Putamen (tissue), 1 donor: ENCODE measurements at regions not wholly inside any gene's neighbourhood (a gene's known extent, or its start where the extent isn't known, plus 50 kb on each side); places are given as distances from the start of the nearest gene placed in this dataset.
"Not testable (repeated sequence)": the region's sequence is repeated elsewhere in the genome, so short reads cannot be mapped to it uniquely, and the experiment has no call there.

ENCODE experiments used
- DNase-seq: peaks from one replicate; pipeline ENCODE4 v3.0.0-alpha.2; 2016; ENCODE audit warnings: low spot score

DNA sequence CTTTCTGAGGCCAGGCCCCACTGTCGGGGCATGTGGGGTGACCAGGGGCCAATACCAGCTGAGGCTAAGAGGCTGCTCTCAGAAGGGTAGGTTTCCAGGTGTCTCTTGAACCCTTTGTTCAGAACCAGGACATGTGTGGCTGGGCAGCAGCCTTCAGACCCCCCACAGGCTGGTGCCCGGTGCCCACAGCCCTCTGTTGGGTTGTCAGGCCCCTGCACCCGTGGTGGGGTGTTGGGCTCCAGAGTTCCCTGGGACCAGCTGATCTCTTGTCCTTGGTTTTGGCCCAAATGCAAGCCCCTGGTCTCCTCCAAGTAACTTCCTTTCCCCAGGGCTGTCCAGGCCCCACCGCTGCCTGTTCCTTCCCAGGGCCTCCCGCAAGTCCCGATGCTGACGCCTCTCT, 226.0 kb downstream of the TMEM121 start:
- DNase-seq, result not testable (repeated sequence)

DNA sequence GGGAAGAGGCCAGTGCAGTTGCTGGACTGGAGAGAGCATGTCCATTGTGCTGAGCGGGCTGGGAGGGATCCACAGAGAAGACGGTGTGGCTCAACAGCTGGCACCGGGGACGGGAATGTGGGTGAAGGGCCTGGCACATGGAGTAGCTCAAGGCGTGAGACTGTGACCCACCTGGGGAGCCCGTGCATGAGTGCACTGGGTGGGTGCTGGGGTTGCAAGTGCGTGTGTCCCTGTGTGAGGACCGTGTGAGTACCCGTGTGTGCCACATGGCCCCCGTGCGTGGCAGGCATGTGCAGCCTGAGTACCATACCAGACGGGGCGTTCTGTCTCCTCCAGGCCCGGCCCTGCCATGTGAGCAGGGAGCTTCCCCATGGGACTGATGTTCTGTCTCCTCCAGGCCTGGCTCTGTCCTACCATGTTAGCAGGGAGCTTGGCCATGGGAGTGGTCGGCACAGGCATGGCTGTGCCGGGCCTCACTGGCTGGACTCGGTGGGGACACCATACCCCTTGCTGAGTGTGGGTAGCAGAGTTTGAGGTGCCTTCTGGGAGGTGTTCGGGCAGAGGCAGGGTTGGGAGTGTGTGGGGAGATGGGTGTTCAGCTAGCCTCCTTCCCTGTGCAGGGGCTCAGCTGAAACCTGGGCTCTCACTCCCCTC, 234.4 kb downstream of the TMEM121 start:
- DNase-seq, result no peak

DNA sequence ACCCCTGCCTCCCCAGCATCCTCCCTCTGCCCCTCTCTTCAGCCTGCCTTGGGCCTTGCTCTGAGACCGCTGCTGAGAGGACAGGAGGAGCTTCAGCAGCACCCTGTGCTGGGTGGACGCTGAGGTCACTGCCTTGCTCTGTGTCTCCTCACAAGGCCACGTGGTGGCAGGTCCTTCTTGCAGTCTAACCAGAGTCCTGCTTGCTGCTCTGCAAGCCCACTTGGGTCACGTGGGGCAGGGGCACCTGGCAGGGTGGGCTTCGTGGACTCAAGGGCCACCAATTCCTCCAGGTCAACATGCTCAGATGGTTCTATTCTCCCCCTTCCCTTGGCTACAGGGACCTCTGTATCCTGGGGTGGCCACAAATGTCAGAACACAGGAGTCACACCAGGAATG, 235.0 kb downstream of the TMEM121 start:
- DNase-seq, result not testable (repeated sequence)

DNA sequence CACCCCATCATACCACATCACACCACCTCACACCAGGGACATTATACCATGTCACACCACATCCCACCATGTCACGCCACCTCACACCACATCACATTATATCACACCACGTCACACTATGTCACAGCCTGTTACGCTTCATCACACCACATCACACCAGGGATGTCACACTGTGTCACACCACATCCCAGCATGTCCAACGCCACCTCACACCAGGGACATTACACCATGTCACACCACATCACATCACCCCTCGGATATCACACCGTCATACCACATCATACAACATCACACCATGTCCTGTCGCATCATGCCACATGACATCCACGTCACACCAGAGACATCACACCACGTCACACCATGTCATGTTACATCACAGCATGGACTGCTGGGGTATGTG, 235.5 kb downstream of the TMEM121 start:
- DNase-seq, result no peak

DNA sequence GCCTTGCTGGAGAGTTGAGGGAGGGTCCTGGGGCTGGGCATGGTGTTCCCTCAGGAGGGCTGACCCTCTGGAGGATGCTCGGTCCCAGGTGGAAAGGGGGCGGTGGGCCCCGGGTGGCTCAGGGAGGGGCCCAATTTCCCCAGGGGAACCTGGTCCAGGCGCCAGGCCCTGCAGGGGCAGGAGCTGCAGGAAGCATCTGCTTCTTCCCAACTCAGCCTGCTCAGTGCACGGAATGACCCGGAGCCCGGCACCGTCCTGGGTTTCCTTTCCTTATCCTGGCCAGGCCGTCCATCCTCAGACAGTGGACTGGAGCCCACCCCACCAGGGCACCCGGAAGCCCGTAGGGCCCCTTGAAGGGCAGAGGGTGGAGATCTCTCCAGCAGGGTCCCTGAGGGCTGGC, 235.9 kb downstream of the TMEM121 start:
- not testable (repeated sequence) for DNase-seq

DNA sequence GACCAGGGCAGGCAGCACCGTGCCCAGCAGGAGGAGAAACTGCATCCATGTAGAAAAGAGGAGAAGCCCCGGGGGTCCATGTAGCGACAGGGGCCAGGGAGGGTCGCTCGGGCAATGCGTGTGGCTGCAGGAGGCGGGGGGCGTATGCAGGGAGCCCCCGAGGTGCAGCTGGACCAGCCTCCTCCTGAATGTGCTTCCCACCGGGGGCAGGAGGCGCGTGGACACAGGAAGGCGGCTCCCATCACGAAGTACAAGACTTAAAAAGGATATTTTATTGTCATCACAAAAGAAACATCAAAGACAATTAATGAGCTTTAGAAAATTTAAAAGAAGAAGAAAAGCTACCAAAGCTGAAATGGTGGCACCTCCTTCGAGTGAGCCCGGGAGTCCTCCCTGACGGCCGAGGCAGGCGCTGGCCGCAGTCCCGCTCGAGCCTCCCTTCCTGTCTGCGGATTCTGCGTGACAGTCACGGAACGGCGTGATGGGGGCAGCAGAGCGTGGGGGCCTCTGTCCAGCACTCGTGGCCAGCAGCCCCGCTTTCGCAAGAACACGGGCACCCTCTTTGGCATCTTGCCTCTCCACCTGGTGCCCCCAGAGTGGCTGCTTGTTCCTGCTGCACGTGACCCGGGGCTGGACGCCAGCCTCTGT, 238.0 kb downstream of the TMEM121 start:
- DNase-seq, result not testable (repeated sequence)

DNA sequence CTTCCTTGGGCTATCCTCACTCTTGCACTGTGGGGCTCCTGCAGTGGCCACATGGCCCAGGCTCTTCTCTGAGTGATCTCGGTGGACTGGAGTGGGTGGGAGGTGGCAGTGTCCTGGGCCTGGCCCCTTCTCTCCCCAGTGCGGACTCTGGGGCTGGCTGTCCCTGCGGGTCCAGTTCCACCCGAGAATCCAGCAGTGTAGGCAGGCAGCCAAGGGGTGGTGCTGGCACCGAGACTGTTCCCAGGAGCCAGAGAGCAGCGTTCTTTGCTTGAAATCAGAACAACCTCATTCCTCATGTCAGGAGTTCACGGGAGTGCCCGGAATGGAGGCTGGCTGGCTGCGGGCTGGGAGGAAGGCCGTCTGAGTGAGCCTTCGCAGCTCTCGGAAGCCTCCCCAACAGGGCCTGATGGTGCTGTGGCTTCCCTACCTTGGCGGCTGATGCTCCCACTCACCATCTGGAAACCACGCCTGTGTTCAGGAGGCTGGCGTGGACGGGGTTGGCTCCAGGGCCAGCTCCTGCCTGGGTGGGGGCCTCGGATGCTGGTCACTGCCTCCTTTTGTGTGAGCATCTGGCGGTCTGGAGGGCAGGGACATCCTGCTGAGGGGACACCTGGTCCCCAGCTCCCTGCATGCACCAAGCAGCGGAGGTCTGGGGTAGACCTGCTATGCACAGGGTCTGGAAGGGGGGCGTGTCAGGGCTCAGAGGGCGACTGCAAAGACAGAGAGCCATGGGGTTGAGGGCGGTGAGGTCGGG, 238.9 kb downstream of the TMEM121 start:
- DNase-seq, result not testable (repeated sequence)

DNA sequence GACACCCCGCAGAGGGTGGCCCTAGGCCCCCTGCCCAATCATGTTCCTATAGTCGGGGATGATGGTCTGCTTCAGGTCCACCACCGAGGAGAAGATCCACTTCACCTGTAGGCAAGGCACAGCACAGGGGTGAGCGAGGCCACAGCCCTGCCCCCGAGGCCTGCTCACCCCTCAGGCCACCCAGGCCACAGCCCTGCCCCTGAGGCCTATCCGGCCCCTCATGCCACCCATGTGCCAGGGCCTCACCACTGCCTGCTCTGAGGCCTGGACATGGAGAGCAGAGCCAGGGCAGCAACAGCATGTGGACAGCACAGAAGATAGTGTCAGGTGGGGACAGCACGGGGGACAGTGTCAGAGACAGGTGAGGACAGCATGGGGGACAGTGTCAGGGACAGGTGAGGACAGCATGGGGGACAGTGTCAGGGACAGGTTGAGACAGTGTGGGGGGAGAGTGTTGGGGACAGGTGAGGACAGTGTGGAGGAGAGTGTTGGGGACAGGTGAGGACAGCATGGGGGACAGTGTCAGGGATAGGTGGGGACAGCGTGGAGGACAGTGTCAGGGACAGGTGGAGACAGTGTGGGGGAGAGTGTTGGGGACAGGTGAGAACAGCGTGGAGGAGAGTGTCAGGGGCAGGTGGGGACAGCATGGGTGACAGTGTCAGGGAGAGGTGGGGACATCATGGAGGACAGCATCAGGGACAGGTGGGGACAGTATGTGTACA, 239.7 kb downstream of the TMEM121 start:
- DNase-seq, result no peak

DNA sequence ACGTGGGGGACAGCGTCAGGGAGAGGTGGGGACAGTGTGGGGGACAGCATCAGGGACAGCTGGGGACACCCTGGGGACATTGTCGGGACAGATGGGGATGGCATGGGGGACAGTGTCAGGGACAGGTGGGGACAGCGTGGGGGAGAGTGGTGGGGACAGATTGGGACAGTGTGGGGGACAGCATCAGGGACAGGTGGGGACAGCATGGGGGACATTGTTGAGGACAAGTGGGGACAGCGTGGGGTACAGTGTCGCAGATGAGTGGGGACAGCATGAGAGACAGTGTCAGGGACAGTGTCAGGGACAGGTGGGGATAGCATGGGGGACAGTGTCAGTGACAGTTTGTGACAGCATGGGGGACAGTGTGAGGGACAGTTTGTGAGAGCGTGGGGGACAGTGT, 240.9 kb downstream of the TMEM121 start:
- DNase-seq, result no peak

DNA sequence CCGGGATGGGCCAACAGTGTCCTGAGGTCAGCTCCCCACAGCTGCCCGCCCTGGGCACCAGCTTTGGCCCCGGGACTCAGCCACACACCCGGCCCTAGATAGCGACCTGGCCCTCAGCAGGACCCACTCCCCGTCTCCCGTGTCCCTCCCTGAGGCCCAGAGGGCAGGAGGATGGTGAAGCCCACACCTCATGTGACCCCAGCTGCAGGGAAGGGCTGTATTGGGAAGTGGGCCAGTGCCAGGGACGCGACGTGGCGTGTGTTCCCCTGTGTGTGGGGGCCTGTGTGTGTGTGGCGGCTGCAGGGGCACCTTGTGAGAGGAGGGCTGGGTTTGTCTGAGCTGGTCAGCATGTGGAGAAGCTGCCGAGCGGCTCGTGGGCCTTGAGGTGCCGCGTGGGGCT, 241.7 kb downstream of the TMEM121 start:
- not testable (repeated sequence) for DNase-seq

DNA sequence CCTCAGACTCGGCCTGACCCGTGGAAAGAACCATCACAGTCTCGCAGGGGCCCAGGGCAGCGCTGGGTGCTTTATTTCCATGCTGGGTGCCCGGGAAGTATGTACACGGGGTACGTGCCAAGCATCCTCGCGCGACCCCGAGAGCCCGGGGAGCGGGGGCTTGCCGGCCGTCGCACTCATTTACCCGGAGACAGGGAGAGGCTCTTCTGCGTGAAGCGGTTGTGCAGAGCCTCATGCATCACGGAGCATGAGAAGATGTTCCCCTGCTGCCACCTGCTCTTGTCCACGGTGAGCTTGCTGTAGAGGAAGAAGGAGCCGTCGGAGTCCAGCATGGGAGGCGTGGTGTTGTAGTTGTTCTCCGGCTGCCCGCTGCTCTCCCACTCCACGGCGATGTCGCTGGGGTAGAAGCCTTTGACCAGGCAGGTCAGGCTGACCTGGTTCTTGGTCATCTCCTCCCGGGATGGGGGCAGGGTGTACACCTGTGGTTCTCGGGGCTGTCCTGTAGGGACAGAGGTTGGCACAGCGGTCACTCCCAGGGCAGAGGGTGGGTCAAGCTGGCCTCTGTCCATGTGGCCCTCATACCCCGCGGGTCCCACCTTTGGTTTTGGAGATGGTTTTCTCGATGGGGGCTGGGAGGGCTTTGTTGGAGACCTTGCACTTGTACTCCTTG, 242.8 kb downstream of the TMEM121 start:
- DNase-seq, result not testable (repeated sequence)

DNA sequence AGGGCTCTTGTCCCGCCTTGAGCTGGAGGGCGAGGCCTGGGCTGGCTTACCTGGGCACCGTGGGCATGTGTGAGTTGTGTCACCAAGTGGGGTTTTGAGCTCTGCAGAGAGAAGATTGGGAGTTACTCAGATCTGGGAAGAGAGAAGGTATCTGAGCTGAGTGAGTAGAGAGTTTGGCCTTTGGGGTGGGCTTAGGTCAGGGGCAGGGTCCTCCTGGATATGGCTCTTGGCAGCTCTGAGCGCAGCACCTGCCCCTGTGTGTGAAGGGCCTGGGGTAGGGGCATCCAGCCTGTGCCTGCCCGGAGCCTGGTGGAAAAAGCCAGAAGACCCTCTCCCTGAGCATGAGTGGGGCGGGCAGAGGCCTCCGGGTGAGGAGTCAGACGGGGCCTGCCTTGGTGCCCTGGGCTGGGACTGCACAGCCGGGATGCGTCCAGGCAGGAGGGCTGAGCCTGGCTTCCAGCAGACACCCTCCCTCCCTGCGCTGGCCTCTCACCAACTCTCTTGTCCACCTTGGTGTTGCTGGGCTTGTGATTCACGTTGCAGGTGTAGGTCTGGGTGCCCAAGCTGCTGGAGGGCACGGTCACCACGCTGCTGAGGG, 244.3 kb downstream of the TMEM121 start:
- not testable (repeated sequence) for DNase-seq

DNA sequence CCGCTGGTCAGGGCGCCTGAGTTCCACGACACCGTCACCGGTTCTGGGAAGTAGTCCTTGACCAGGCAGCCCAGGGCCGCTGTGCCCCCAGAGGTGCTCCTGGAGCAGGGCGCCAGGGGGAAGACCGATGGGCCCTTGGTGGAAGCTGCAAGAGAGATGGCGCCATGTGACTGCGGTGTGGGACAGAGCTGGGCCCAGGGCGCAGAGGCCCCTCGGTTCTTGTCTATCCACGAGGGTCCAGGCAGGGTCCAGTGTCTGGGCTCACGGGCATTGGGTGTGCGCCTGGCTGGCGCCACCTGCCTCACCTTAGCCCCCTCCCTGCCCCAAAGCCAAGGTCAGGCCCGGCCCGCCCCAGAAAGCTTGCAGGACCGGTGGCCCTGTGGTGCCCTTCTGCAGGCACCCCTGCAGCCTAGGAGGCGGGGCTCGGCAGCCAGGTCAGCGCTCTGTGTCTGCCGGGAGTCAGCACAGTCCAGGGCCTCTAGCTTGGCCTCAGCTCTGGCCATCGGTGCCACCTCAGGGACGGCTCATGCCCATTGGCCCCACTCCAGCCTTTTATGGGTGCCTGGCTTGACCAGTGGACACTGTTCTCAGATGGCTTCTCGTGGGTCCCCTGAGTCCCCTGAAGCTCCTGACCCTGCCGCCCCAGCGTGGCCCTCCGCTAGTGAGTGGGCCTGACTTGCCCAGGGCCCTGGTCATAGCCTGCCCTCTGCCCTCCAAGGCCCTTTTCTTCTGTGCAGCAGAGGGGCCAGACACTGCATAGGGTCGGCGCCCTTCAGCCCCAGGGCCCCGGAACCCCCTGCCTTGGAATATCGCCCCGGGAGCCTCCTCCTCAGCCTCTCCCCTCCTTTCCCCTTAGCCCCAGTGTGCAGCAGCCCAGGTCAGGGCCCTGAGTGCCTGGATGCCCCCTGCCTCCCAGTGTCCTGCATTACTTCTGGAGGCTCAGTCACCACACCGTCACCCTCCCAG, 245.2 kb downstream of the TMEM121 start:
- not testable (repeated sequence) for DNase-seq

DNA sequence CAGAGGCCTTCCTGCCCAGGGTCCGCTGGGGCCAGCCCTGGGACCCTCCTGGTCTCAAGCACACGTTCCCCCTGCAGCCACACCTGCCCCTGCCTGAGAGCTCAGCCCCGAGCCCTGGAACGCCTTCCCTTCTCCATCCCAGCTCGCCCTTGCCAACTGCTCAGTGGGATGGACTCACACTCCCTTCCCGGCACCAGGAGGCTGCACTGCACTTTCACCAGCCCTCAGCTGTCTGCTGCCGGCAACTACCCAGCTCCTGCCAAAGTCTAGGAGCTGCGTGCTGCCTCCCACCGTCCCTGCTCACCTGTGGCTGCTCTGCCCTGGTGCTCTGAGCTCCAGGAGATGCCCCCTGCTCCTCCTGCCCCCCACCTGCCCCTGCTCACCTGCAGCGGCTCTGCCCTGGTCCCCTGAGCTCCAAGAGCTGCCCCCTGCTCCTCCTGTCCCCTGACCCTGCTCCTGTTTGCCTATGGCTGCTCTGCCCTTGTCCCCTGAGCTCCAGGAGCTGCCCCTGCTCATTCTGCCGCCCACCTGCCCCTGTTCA, 246.4 kb downstream of the TMEM121 start:
- not testable (repeated sequence) for DNase-seq

DNA sequence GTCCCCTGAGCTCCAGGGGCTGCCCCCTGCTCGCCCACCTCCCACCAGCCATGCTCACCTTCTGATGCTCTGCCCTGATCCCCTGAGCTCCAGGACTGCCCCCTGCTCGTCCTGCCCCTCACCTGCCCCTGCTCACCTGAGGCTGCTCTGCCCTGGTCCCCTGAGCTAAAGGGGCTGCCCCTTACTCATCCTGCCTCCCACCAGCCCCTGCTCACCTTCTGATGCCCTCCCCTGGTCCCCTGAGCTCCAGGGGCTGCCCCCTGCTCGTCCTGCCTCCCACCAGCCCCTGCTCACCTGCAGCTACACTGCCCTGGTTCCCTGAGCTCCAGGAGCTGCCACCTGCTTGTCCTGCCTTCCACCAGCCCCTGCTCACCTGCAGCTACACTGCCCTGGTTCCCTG, 247.2 kb downstream of the TMEM121 start:
- DNase-seq, result no peak

DNA sequence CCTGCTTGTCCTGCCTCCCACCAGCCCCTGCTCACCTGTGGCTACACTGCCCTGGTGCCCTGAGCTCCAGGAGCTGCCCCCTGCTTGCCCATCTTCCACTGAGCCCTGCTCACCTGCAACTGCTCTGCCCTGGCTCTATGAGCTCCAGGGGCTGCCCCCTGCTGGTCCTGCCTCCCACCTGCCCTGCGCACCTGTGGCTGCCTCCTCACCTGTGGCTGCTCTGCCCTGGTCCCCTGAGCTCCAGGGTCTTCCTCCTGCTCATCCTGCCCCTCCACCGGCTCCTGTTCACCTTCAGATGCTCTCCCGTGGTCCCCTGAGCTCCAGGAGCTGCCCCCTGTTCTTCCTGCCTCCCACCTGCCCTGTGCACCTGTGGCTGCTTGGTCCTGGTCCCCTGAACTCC, 247.6 kb downstream of the TMEM121 start:
- DNase-seq, result no peak

DNA sequence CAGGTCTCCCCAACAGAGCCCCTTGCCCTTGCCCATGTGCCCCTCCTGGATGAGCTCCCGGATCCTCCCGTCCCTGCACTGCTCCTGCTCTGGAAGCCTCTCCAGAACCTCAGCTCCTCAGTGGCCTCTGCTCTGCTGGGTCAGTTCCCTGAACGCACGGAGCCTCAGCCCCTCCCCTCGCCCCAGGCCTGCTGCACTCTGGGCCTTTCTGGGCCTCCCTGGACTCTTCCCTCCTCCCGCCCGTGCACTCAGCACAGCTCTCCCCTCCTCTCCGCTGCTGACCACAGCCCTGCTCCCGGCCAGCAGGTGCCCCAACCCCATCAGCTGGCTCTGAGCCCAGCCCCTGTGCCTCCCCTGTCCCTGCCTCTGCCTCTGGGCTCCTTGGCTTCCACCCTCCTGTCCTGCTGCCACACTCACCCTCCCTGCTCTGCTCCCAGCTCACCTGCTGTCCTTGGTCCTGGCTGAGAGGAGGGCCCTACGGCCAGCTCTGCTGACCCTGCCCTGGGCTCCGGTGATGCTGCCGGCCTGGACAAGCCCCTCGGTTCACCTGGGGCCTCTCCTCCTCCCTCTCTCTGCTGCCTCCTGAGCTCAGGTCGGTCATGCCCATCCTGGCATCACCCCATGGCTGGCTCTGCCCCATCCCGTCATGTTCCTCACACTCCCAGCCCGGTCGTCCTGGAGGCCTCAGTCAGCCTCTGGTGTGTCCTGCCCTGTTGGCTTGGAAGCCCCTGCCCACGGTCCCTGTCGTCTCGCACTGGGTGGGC, 248.4 kb downstream of the TMEM121 start:
- not testable (repeated sequence) for DNase-seq

DNA sequence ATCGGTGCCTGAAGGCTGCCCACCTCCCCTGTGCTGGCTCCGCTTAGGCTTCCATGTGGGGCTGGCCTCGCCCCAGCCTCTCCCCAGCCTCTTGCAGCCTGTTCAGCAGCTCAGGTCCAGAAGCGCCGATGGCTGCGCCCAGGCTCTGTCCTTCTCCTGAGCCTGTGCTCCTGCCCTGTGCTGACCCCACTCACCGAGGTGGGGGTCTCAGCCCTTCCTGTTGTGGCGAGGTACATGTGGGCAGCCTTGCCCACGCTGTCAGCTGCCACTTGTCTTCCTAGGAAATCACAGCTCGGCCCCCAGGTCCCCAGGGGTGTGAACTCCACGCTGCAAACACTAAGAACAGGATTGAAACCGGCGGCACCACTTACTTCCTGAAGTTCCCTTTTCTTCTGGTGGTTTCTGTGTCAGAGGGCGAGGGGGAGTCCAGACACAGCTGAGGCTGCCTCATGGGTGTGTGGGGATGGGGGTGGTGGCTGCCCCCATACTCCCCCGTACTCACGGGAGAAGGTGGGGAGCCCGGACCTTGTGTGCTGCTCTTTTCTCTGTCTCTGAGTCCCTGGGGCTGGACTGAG, 249.1 kb downstream of the TMEM121 start:
- DNase-seq, result not testable (repeated sequence)

DNA sequence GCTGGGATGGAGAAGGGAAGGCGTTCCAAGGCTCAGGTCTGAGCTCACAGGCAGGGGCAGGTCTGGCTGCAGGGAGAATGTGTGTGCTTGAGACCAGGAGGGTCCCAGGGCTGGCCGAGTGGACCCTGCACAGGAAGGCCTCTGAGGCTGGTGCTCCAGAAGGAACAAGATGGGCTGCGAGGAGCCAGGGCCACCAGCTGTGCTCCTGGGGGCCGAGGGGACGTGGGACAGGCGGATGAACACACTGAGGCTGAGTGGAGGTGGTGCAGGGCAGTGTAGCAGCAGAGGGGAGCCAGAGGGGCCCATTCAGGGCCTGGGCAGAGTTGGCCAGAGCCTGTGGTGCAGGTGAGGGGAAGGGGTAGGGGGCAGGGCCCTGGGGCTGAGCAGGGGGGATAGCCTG, 249.7 kb downstream of the TMEM121 start:
- DNase-seq, result not testable (repeated sequence)
